ENCODE measurements at regions not wholly inside any gene's neighbourhood (a gene's known extent, or its start where the extent isn't known, plus 50 kb on each side); places are given as distances from the start of the nearest gene placed in this dataset.

DNA sequence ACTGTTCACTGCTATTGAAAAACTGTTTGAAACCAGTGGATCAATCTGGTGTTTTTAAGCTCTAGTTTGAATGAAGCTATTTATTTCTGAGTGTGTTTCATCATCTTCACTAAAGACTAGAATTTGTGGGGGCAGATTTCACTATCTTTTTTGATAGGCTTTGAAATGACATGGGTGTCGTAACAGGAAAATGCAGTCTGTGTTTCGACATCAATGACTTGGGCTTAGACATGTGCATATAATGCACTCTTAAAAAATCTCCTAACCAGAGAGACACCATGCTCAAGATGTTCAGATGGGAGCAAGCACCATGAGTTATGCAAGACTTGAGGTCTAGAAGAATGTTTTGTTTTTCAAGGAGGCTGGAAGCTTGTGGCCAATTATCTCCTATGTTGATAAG lies 221.6 kb downstream of the GPD2 start:
- Histone ChIP-seq H3K27ac (no peak overlapping the region), H3K27me3 (no peaks in the 10 kb centered on the region), H3K4me1 (no peaks in the 10 kb centered on the region), H3K4me3 (no peak overlapping the region), H3K9me3 (no peaks in the 10 kb centered on the region), H3K36me3 (no peaks in the 10 kb centered on the region)
- DNase-seq = no peak
- TF ChIP-seq POLR2A (IDR thresholded peaks at IDR 0.05) = no peak
- no peak for TF ChIP-seq CTCF (IDR thresholded peaks at IDR 0.05)
- intact Hi-C loops (cut with DNase I; ENCODE audit: low total_unique reads) = no loop called here

GRCh38 chr2:156659694-156660093 lies 223.5 kb downstream of the GPD2 start:
- no peak for TF ChIP-seq CTCF (IDR thresholded peaks at IDR 0.05)
- TF ChIP-seq POLR2A (IDR thresholded peaks at IDR 0.05) = no peak
- no peak for DNase-seq
- H3K27me3 ChIP-seq = no peaks in the 10 kb centered on the region
- no peak overlapping the region for H3K27ac ChIP-seq
- no peaks in the 10 kb centered on the region for H3K4me1 ChIP-seq
- intact Hi-C loops (cut with DNase I; ENCODE audit: low total_unique reads) = no loop called here
- no peaks in the 10 kb centered on the region for H3K9me3 ChIP-seq
- H3K4me3 ChIP-seq = no peak overlapping the region
- H3K36me3 ChIP-seq = no peaks in the 10 kb centered on the region

DNA sequence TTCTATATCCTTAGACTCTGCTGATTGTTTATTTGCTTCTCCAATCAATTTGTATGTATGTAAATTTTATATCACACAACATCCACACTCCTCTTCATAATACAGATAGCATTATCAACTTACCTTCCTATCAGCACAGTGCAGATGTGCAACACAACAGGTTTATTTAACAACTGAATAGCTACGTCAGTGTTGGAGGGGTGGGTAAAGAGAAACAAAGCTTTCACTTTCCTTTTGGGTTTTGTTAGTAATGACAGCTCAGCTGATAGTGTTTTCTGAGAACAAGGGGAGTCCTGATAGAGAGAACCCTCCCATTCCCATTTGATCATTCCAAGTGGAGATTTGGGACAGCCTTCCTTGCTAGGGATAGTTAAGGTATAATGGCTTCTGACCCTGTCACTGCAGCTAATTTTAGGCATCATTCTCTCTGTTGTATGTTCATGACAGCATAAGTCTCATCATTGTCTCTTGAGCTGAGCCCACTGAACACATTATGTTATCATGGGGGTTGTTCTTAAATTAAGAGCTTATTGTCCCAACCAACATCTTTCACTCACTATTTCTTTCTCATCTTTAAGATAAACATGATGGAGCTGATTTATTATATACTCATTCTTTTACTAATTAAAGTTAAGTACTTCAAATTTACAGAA lies 227.7 kb downstream of the GPD2 start:
- Histone ChIP-seq H3K27ac (no peak overlapping the region), H3K36me3 (no peaks in the 10 kb centered on the region), H3K4me1 (no peaks in the 10 kb centered on the region), H3K9me3 (peaks cover 0 to 3% of the 10 kb centered on the region in 2 donors), H3K4me3 (no peak overlapping the region), H3K27me3 (no peaks in the 10 kb centered on the region)
- TF ChIP-seq CTCF (IDR thresholded peaks at IDR 0.05) = no peak
- no peak for TF ChIP-seq POLR2A (IDR thresholded peaks at IDR 0.05)
- DNase-seq = no peak
- intact Hi-C loops (cut with DNase I; ENCODE audit: low total_unique reads) = no loop called here

DNA sequence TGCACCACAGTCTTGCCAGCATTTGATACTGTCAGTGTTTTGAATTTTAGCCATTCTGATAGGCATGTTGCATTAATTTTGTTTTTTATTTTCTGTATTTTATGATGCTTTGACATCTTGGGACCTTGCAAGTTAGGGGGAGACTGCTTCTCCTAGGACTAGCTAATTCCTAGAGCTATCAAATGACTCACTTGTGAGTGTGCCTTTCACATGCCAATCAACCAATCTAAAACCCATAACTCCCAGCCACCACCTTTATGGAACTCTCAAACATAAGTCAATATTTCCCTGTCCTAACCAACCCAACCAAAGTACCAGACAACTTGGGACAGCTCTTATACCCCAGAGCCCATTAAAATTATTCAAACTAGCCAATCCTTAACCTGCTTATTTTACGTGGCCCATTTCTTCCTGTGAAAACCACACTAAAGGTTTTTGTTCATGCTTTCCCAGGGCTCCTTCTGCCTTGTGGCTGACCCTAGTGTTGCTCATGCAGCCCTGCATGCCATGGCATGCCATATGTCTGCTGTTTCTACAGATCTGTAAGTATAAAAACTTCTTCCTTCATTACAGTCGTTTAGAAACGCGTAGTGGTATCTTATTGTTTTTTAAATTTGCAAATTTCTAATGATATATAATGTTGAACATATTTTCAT lies 230.1 kb downstream of the GPD2 start:
- H3K4me3 ChIP-seq = no peak overlapping the region
- no peak overlapping the region for H3K27ac ChIP-seq
- H3K27me3 ChIP-seq = no peaks in the 10 kb centered on the region
- TF ChIP-seq CTCF (IDR thresholded peaks at IDR 0.05) = no peak
- no peak for TF ChIP-seq POLR2A (IDR thresholded peaks at IDR 0.05)
- H3K9me3 ChIP-seq = peaks cover 0 to 3% of the 10 kb centered on the region in 2 donors
- no peak for DNase-seq
- intact Hi-C loops (cut with DNase I; ENCODE audit: low total_unique reads) = no loop called here
- H3K36me3 ChIP-seq = no peaks in the 10 kb centered on the region
- no peaks in the 10 kb centered on the region for H3K4me1 ChIP-seq

DNA sequence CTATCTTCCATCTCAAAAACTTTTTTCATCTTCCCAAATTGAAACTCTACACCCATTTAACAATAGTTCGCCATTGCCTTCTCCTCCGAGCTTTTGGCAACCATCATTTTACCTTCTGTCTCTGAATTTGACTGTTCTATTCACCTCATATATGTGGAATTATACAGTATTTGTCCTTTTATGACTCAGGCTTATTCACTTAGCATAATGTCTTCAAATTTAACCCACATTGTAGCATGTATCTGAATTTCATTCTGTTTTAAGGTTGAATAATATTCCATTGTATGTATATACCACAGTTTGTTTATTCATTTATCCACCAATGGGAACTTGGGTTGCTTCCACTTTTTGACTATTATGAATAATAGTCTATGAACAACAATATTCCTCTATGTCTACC lies 233.9 kb downstream of the GPD2 start:
- no peaks in the 10 kb centered on the region for H3K36me3 ChIP-seq
- H3K4me3 ChIP-seq = no peak overlapping the region
- no peaks in the 10 kb centered on the region for H3K4me1 ChIP-seq
- no peak overlapping the region for H3K27ac ChIP-seq
- H3K27me3 ChIP-seq = no peaks in the 10 kb centered on the region
- TF ChIP-seq POLR2A (IDR thresholded peaks at IDR 0.05) (no peak), CTCF (IDR thresholded peaks at IDR 0.05) (no peak)
- intact Hi-C loops (cut with DNase I; ENCODE audit: low total_unique reads) = no loop called here
- H3K9me3 ChIP-seq = peaks cover 0 to 3% of the 10 kb centered on the region in 2 donors
- DNase-seq = no peak

Data from uterus (tissue), 3 donors.